Nephron progenitor cell (in vitro differentiated cells): ENCODE measurements at regions not wholly inside any gene's neighbourhood (a gene's known extent, or its start where the extent isn't known, plus 50 kb on each side); places are given as distances from the start of the nearest gene placed in this dataset.
"Not testable (repeated sequence)": the region's sequence is repeated elsewhere in the genome, so short reads cannot be mapped to it uniquely, and the experiment has no call there.

Experiments used
- DNase-seq: peaks from one replicate; pipeline ENCODE4 v3.0.0; 2021
- H3K27ac Mint-ChIP-seq: 2 replicates; pipeline ENCODE4 v1.8.0; 2021; ENCODE audit warnings: mild to moderate bottlenecking, moderate library complexity, mixed read lengths
- H3K27me3 Mint-ChIP-seq: 2 replicates; pipeline ENCODE4 v1.8.0; 2021; ENCODE audit warnings: mild to moderate bottlenecking, low read depth, mixed read lengths; ENCODE audit not compliant: poor library complexity
- H3K36me3 Mint-ChIP-seq: 2 replicates; pipeline ENCODE4 v1.8.0; 2021; ENCODE audit warnings: low read depth, mixed read lengths
- H3K4me1 Mint-ChIP-seq: 2 replicates; pipeline ENCODE4 v1.8.0; 2021; ENCODE audit warnings: mixed read lengths
- H3K4me3 Mint-ChIP-seq: 2 replicates; pipeline ENCODE4 v1.8.0; 2021; ENCODE audit warnings: mild to moderate bottlenecking, moderate library complexity, mixed read lengths
- H3K9me3 Mint-ChIP-seq: 2 replicates; pipeline ENCODE4 v1.8.0; 2021; ENCODE audit warnings: mild to moderate bottlenecking, moderate library complexity, mixed read lengths
- CTCF ChIP-seq: fragments of 200-600 bp; sonication (generic); IDR thresholded peaks from 2 replicates; pipeline ENCODE4 v1.5.0; 2021; ENCODE audit warnings: antibody characterized with exemption

- Mint-ChIP-seq H3K4me1 (no peaks in the 10 kb centered on the region), H3K4me3 (no peak overlapping the region), H3K9me3 (peaks cover 2% of the 10 kb centered on the region), H3K36me3 (no peaks in the 10 kb centered on the region), H3K27ac (no peak overlapping the region), H3K27me3 (peaks cover 6% of the 10 kb centered on the region)
- no peak for DNase-seq
- TF ChIP-seq CTCF, result no peak
Measured at GRCh38 chr1:80154176-80154575, 1147.6 kb upstream of the ADGRL4 start.

GRCh38 chr1:80153762-80154161 lies 1147.2 kb upstream of the ADGRL4 start:
- Mint-ChIP-seq H3K4me1 (no peaks in the 10 kb centered on the region), H3K9me3 (peaks cover 4% of the 10 kb centered on the region), H3K27me3 (peaks cover 6% of the 10 kb centered on the region), H3K27ac (no peak overlapping the region), H3K4me3 (no peak overlapping the region), H3K36me3 (no peaks in the 10 kb centered on the region)
- TF ChIP-seq CTCF, result no peak
- DNase-seq, result no peak

- H3K27ac Mint-ChIP-seq, result no peak overlapping the region
- no peak for TF ChIP-seq CTCF
- no peaks in the 10 kb centered on the region for H3K27me3 Mint-ChIP-seq
- peaks cover 47% of the 10 kb centered on the region for H3K9me3 Mint-ChIP-seq
- H3K4me1 Mint-ChIP-seq, result no peaks in the 10 kb centered on the region
- H3K36me3 Mint-ChIP-seq, result no peaks in the 10 kb centered on the region
- no peak overlapping the region for H3K4me3 Mint-ChIP-seq
- DNase-seq, result no peak
Measured at GRCh38 chr1:80143361-80143760, 1136.8 kb upstream of the ADGRL4 start.

GRCh38 chr1:80137946-80138602 lies 1131.5 kb upstream of the ADGRL4 start:
- not testable (repeated sequence) for H3K36me3 Mint-ChIP-seq, H3K4me1 Mint-ChIP-seq, H3K27ac Mint-ChIP-seq, H3K27me3 Mint-ChIP-seq, H3K4me3 Mint-ChIP-seq, DNase-seq
- peaks cover 16% of the 10 kb centered on the region for H3K9me3 Mint-ChIP-seq

- Mint-ChIP-seq H3K4me1 (no peaks in the 10 kb centered on the region), H3K36me3 (no peaks in the 10 kb centered on the region), H3K27ac (no peak overlapping the region), H3K4me3 (no peak overlapping the region), H3K9me3 (peaks cover 33% of the 10 kb centered on the region), H3K27me3 (no peaks in the 10 kb centered on the region)
- TF ChIP-seq CTCF, result no peak
- no peak for DNase-seq
Measured at GRCh38 chr1:80113168-80114038, 1106.9 kb upstream of the ADGRL4 start.

GRCh38 chr1:80101159-80101558 lies 1094.6 kb upstream of the ADGRL4 start:
- Mint-ChIP-seq H3K36me3 (no peaks in the 10 kb centered on the region), H3K9me3 (peaks cover 14% of the 10 kb centered on the region)
- no peak for TF ChIP-seq CTCF

More at GRCh38 chr1:80101159-80101558, 1094.6 kb upstream of the ADGRL4 start:
- Mint-ChIP-seq H3K4me3 (no peak overlapping the region), H3K27me3 (no peaks in the 10 kb centered on the region), H3K4me1 (no peaks in the 10 kb centered on the region), H3K27ac (no peak overlapping the region)
- no peak for DNase-seq
